Activated T-cell treated with anti-CD3 and anti-CD28 coated beads, Interleukin-2, amount 50 U/mL, for 4 hours (primary cell): ENCODE measurements at regions not wholly inside any gene's neighbourhood (a gene's known extent, or its start where the extent isn't known, plus 50 kb on each side); places are given as distances from the start of the nearest gene placed in this dataset.

ENCODE experiments used
- ATAC-seq, 2 donors: fragments of 200-7000 bp; cut with Tn5 transposase; one replicate each; pipeline ENCODE4 v1.10.0; 2021
- DNase-seq: peaks from one replicate; pipeline ENCODE4 v3.0.0-alpha.2; 2020
- H3K27me3 Mint-ChIP-seq: one replicate; pipeline ENCODE4 v1.8.0; 2021; ENCODE audit warnings: low read depth, mixed read lengths
- H3K36me3 Mint-ChIP-seq: one replicate; pipeline ENCODE4 v1.8.0; 2022; ENCODE audit warnings: mixed read lengths; ENCODE audit not compliant: insufficient read depth
- H3K4me1 Mint-ChIP-seq: one replicate; pipeline ENCODE4 v1.8.0; 2021; ENCODE audit warnings: low read depth, mixed read lengths
- H3K4me3 Mint-ChIP-seq: one replicate; pipeline ENCODE4 v1.8.0; 2021; ENCODE audit warnings: mild to moderate bottlenecking, moderate library complexity, mixed read lengths
- H3K9me3 Mint-ChIP-seq: one replicate; pipeline ENCODE4 v1.8.0; 2021; ENCODE audit warnings: mixed read lengths

- no peak overlapping the region for H3K4me3 Mint-ChIP-seq
- no peak for ATAC-seq
- DNase-seq: no peak
- no peaks in the 10 kb centered on the region for H3K9me3 Mint-ChIP-seq
- peaks cover 12% of the 10 kb centered on the region for H3K4me1 Mint-ChIP-seq
- H3K36me3 Mint-ChIP-seq: no peaks in the 10 kb centered on the region
- peaks cover 13% of the 10 kb centered on the region for H3K27me3 Mint-ChIP-seq
Observed at GRCh38 chr22:45061332-45061731, 51.5 kb upstream of the PHF21B start.

GRCh38 chr22:45064313-45065278 lies 54.8 kb upstream of the PHF21B start:
- Mint-ChIP-seq H3K36me3 (no peaks in the 10 kb centered on the region), H3K9me3 (peaks cover 5% of the 10 kb centered on the region), H3K4me1 (peaks cover 10% of the 10 kb centered on the region), H3K4me3 (no peak overlapping the region), H3K27me3 (peaks cover 16% of the 10 kb centered on the region)
- DNase-seq (peak; percentile 19), ATAC-seq (peak; percentile 95)

- ATAC-seq (no peak), DNase-seq (no peak)
- H3K4me3 Mint-ChIP-seq: no peak overlapping the region
- peaks cover 5% of the 10 kb centered on the region for H3K9me3 Mint-ChIP-seq
- no peaks in the 10 kb centered on the region for H3K36me3 Mint-ChIP-seq
- H3K4me1 Mint-ChIP-seq: peaks cover 10% of the 10 kb centered on the region
- H3K27me3 Mint-ChIP-seq: peaks cover 16% of the 10 kb centered on the region
Observed at GRCh38 chr22:45065726-45066125, 55.9 kb upstream of the PHF21B start.

- ATAC-seq: no peak
- Mint-ChIP-seq H3K9me3 (peaks cover 5% of the 10 kb centered on the region), H3K27me3 (peaks cover 30% of the 10 kb centered on the region), H3K36me3 (no peaks in the 10 kb centered on the region), H3K4me1 (peaks cover 10% of the 10 kb centered on the region), H3K4me3 (no peak overlapping the region)
- no peak for DNase-seq
Observed at GRCh38 chr22:45067731-45068130, 57.9 kb upstream of the PHF21B start.

- H3K27me3 Mint-ChIP-seq: peaks cover 38% of the 10 kb centered on the region
- H3K36me3 Mint-ChIP-seq: no peaks in the 10 kb centered on the region
- H3K4me3 Mint-ChIP-seq: no peak overlapping the region
- no peaks in the 10 kb centered on the region for H3K4me1 Mint-ChIP-seq
- peak; percentile 71 to 81 for ATAC-seq
- H3K9me3 Mint-ChIP-seq: peaks cover 5% of the 10 kb centered on the region
- no peak for DNase-seq
Observed at GRCh38 chr22:45069925-45070324, 60.1 kb upstream of the PHF21B start.

GRCh38 chr22:45071618-45072017 lies 61.8 kb upstream of the PHF21B start:
- no peaks in the 10 kb centered on the region for H3K36me3 Mint-ChIP-seq
- H3K9me3 Mint-ChIP-seq: peaks cover 5% of the 10 kb centered on the region
- peaks cover 47% of the 10 kb centered on the region for H3K27me3 Mint-ChIP-seq
- H3K4me1 Mint-ChIP-seq: no peaks in the 10 kb centered on the region
- no peak for ATAC-seq
- no peak overlapping the region for H3K4me3 Mint-ChIP-seq
- no peak for DNase-seq

GRCh38 chr22:45072322-45072903 lies 62.6 kb upstream of the PHF21B start:
- DNase-seq: no peak
- no peak overlapping the region for H3K4me3 Mint-ChIP-seq
- no peaks in the 10 kb centered on the region for H3K4me1 Mint-ChIP-seq
- H3K27me3 Mint-ChIP-seq: peaks cover 46% of the 10 kb centered on the region
- H3K9me3 Mint-ChIP-seq: peaks cover 5% of the 10 kb centered on the region
- no peak for ATAC-seq
- no peaks in the 10 kb centered on the region for H3K36me3 Mint-ChIP-seq

GRCh38 chr22:45073064-45073463 lies 63.3 kb upstream of the PHF21B start:
- Mint-ChIP-seq H3K36me3 (no peaks in the 10 kb centered on the region), H3K9me3 (peaks cover 3% of the 10 kb centered on the region), H3K4me1 (no peaks in the 10 kb centered on the region), H3K27me3 (peaks cover 51% of the 10 kb centered on the region), H3K4me3 (no peak overlapping the region)
- ATAC-seq (no peak), DNase-seq (no peak)

- ATAC-seq: no peak
- Mint-ChIP-seq H3K4me3 (no peak overlapping the region), H3K36me3 (no peaks in the 10 kb centered on the region), H3K9me3 (peaks cover 5% of the 10 kb centered on the region), H3K27me3 (peaks cover 56% of the 10 kb centered on the region), H3K4me1 (no peaks in the 10 kb centered on the region)
- no peak for DNase-seq
Observed at GRCh38 chr22:45077286-45077685, 67.5 kb upstream of the PHF21B start.

GRCh38 chr22:45077826-45078334 lies 68.1 kb upstream of the PHF21B start:
- no peak for DNase-seq
- Mint-ChIP-seq H3K9me3 (peaks cover 5% of the 10 kb centered on the region), H3K36me3 (no peaks in the 10 kb centered on the region), H3K4me3 (no peak overlapping the region), H3K4me1 (no peaks in the 10 kb centered on the region), H3K27me3 (peaks cover 56% of the 10 kb centered on the region)
- no peak for ATAC-seq

- ATAC-seq (no peak), DNase-seq (no peak)
- no peaks in the 10 kb centered on the region for H3K4me1 Mint-ChIP-seq
- H3K9me3 Mint-ChIP-seq: peaks cover 5% of the 10 kb centered on the region
- no peaks in the 10 kb centered on the region for H3K36me3 Mint-ChIP-seq
- H3K4me3 Mint-ChIP-seq: no peak overlapping the region
- H3K27me3 Mint-ChIP-seq: peaks cover 37% of the 10 kb centered on the region
Observed at GRCh38 chr22:45082795-45083194, 73.0 kb upstream of the PHF21B start.

- Mint-ChIP-seq H3K4me1 (no peaks in the 10 kb centered on the region), H3K4me3 (no peak overlapping the region)
- peak; percentile 92 to 93 for ATAC-seq
Observed at GRCh38 chr22:45083659-45084305, 74.0 kb upstream of the PHF21B start.

GRCh38 chr22:45084400-45084920 lies 74.7 kb upstream of the PHF21B start:
- no peak for DNase-seq
- no peaks in the 10 kb centered on the region for H3K36me3 Mint-ChIP-seq
- H3K9me3 Mint-ChIP-seq: peaks cover 5% of the 10 kb centered on the region
- no peak for ATAC-seq
- H3K27me3 Mint-ChIP-seq: peaks cover 29% of the 10 kb centered on the region
- no peaks in the 10 kb centered on the region for H3K4me1 Mint-ChIP-seq
- H3K4me3 Mint-ChIP-seq: no peak overlapping the region

More at GRCh38 chr22:45083659-45084305, 74.0 kb upstream of the PHF21B start:
- DNase-seq: no peak
- Mint-ChIP-seq H3K9me3 (peaks cover 5% of the 10 kb centered on the region), H3K36me3 (no peaks in the 10 kb centered on the region), H3K27me3 (peaks cover 30% of the 10 kb centered on the region)

- no peak overlapping the region for H3K4me3 Mint-ChIP-seq
- DNase-seq: no peak
- no peaks in the 10 kb centered on the region for H3K36me3 Mint-ChIP-seq
- no peaks in the 10 kb centered on the region for H3K9me3 Mint-ChIP-seq
- no peaks in the 10 kb centered on the region for H3K4me1 Mint-ChIP-seq
- ATAC-seq: no peak
- peaks cover 21% of the 10 kb centered on the region for H3K27me3 Mint-ChIP-seq
Observed at GRCh38 chr22:45087802-45088201, 75.9 kb upstream of the NUP50 start.
